Lower lobe of right lung (tissue), 2 donors: ENCODE measurements at regions not wholly inside any gene's neighbourhood (a gene's known extent, or its start where the extent isn't known, plus 50 kb on each side); places are given as distances from the start of the nearest gene placed in this dataset.

Experiments
- ATAC-seq, 2 donors: fragments of 200-7000 bp; cut with Tn5 transposase; one replicate each; pipeline ENCODE4 v1.9.1; 2020 to 2022; ENCODE audit warnings: mild to moderate bottlenecking in 2 of 2, moderate library complexity in 2 of 2
- DNase-seq: peaks from one replicate; pipeline ENCODE4 v3.0.0-alpha.2; 2020
- H3K27ac ChIP-seq: fragments of 200-600 bp; one replicate; pipeline ENCODE4 v1.8.0; 2022
- H3K27me3 ChIP-seq: fragments of 200-600 bp; one replicate; pipeline ENCODE4 v1.8.0; 2022; ENCODE audit warnings: low read depth
- H3K36me3 ChIP-seq: fragments of 200-600 bp; one replicate; pipeline ENCODE4 v1.8.0; 2022; ENCODE audit warnings: mild to moderate bottlenecking
- H3K4me1 ChIP-seq: fragments of 200-600 bp; one replicate; pipeline ENCODE4 v1.8.0; 2022
- H3K4me3 ChIP-seq: fragments of 200-600 bp; one replicate; pipeline ENCODE4 v1.8.0; 2022; ENCODE audit warnings: mild to moderate bottlenecking
- H3K9me3 ChIP-seq: fragments of 200-600 bp; one replicate; pipeline ENCODE4 v1.8.0; 2022
- CTCF ChIP-seq: fragments of 200-600 bp; IDR thresholded peaks from one replicate; pipeline ENCODE4 v1.8.0; 2022; ENCODE audit warnings: antibody characterized with exemption, mild to moderate bottlenecking
- intact Hi-C: fragments of 100-400 bp; cut with DNase I; formaldehyde crosslinking; loops from one replicate; pipeline ENCODE4 v1.11.0; 2022
- donor health status: DM: no; HTN: yes; CAD: no; lungs with severe emphysema.

GRCh38 chr5:118220556-118221195 lies 767.7 kb downstream of the DTWD2 start:
- H3K36me3 ChIP-seq, result no peaks in the 10 kb centered on the region
- intact Hi-C loops, result no loop called here
- no peaks in the 10 kb centered on the region for H3K9me3 ChIP-seq
- no peak overlapping the region for H3K4me3 ChIP-seq
- no peak for TF ChIP-seq CTCF
- no peaks in the 10 kb centered on the region for H3K4me1 ChIP-seq
- H3K27me3 ChIP-seq, result no peaks in the 10 kb centered on the region
- no peak overlapping the region for H3K27ac ChIP-seq
- ATAC-seq (no peak), DNase-seq (no peak)

- no peaks in the 10 kb centered on the region for H3K27me3 ChIP-seq
- no peaks in the 10 kb centered on the region for H3K4me1 ChIP-seq
- DNase-seq, result no peak
- no peak for ATAC-seq
- H3K27ac ChIP-seq, result no peak overlapping the region
- no peaks in the 10 kb centered on the region for H3K36me3 ChIP-seq
- TF ChIP-seq CTCF, result no peak
- H3K4me3 ChIP-seq, result no peak overlapping the region
- intact Hi-C loops, result no loop called here
- peaks cover 15% of the 10 kb centered on the region for H3K9me3 ChIP-seq
These were observed 776.7 kb downstream of the DTWD2 start for GRCh38 chr5:118211606-118212005.

GRCh38 chr5:118208031-118208453 lies 780.3 kb downstream of the DTWD2 start:
- no peaks in the 10 kb centered on the region for H3K4me1 ChIP-seq
- H3K27ac ChIP-seq, result no peak overlapping the region
- no peak overlapping the region for H3K4me3 ChIP-seq
- H3K27me3 ChIP-seq, result no peaks in the 10 kb centered on the region
- ATAC-seq (peak; percentile 31 to 39), DNase-seq (no peak)
- intact Hi-C loops, result no loop called here
- no peaks in the 10 kb centered on the region for H3K36me3 ChIP-seq
- peaks cover 15% of the 10 kb centered on the region for H3K9me3 ChIP-seq
- no peak for TF ChIP-seq CTCF

- Histone ChIP-seq H3K4me3 (no peak overlapping the region), H3K27me3 (no peaks in the 10 kb centered on the region), H3K36me3 (no peaks in the 10 kb centered on the region), H3K4me1 (no peaks in the 10 kb centered on the region), H3K27ac (no peak overlapping the region), H3K9me3 (no peaks in the 10 kb centered on the region)
- no peak for ATAC-seq
- DNase-seq, result no peak
- no peak for TF ChIP-seq CTCF
- intact Hi-C loops, result no loop called here
These were observed 788.5 kb downstream of the DTWD2 start for GRCh38 chr5:118199801-118200200.

- H3K27ac ChIP-seq, result no peak overlapping the region
- H3K9me3 ChIP-seq, result no peaks in the 10 kb centered on the region
- no peaks in the 10 kb centered on the region for H3K36me3 ChIP-seq
- ATAC-seq (no peak), DNase-seq (no peak)
- TF ChIP-seq CTCF, result no peak
- H3K27me3 ChIP-seq, result no peaks in the 10 kb centered on the region
- H3K4me3 ChIP-seq, result no peak overlapping the region
- H3K4me1 ChIP-seq, result no peaks in the 10 kb centered on the region
- intact Hi-C loops, result no loop called here
These were observed 792.1 kb downstream of the DTWD2 start for GRCh38 chr5:118196229-118196628.
